ENCODE measurements at regions not wholly inside any gene's neighbourhood (a gene's known extent, or its start where the extent isn't known, plus 50 kb on each side); places are given as distances from the start of the nearest gene placed in this dataset.

- ChIA-PET CTCF (no interaction called here), POLR2A (no interaction called here)
- TF ChIP-seq FOXK2 (IDR thresholded peaks at IDR 0.05): no peak
- TF ChIP-seq FOXM1 (IDR thresholded peaks at IDR 0.05; ENCODE audit: borderline replicate concordance): no peak
- no peak for TF ChIP-seq BHLHE40 (IDR thresholded peaks at IDR 0.05; ENCODE audit: borderline replicate concordance)
- no peak for TF ChIP-seq SP1 (IDR thresholded peaks at IDR 0.05)
- no peak for TF ChIP-seq SUZ12 (IDR thresholded peaks at IDR 0.05)
- TF ChIP-seq ZNF384 (IDR thresholded peaks at IDR 0.05): no peak
- no peak for TF ChIP-seq L3MBTL2 (conservative IDR thresholded peaks at IDR 0.05)
- TF ChIP-seq FOXA1 (IDR thresholded peaks at IDR 0.05): no peak
- no peak for TF ChIP-seq PKNOX1 (IDR thresholded peaks at IDR 0.05)
- no peak for TF ChIP-seq TARDBP (IDR thresholded peaks at IDR 0.05)
- no peak for TF ChIP-seq NFRKB (IDR thresholded peaks at IDR 0.05)
- TF ChIP-seq LEF1 (IDR thresholded peaks at IDR 0.05; ENCODE audit: borderline replicate concordance): no peak
- no peak for TF ChIP-seq ELF4 (IDR thresholded peaks at IDR 0.05)
- TF ChIP-seq HDGF (IDR thresholded peaks at IDR 0.05; ENCODE audit: borderline replicate concordance): no peak
- TF ChIP-seq CTBP1 (IDR thresholded peaks at IDR 0.05; ENCODE audit: borderline replicate concordance): no peak
- TF ChIP-seq ARNT (IDR thresholded peaks at IDR 0.05): no peak
- no peak for DNase-seq (ENCODE audit: extremely low spot score)
Measured at GRCh38 chr1:30437059-30437576, 286.3 kb downstream of the MATN1 start.

- no peak for DNase-seq (ENCODE audit: extremely low spot score)
- TF ChIP-seq CTBP1 (IDR thresholded peaks at IDR 0.05; ENCODE audit: borderline replicate concordance) (no peak), PKNOX1 (IDR thresholded peaks at IDR 0.05) (no peak), FOXK2 (IDR thresholded peaks at IDR 0.05) (no peak), FOXA1 (IDR thresholded peaks at IDR 0.05) (no peak), BHLHE40 (IDR thresholded peaks at IDR 0.05; ENCODE audit: borderline replicate concordance) (no peak), L3MBTL2 (conservative IDR thresholded peaks at IDR 0.05) (no peak), SP1 (IDR thresholded peaks at IDR 0.05) (no peak), LEF1 (IDR thresholded peaks at IDR 0.05; ENCODE audit: borderline replicate concordance) (no peak), ELF4 (IDR thresholded peaks at IDR 0.05) (no peak), SUZ12 (IDR thresholded peaks at IDR 0.05) (no peak), ZNF384 (IDR thresholded peaks at IDR 0.05) (no peak)
- CTCF ChIA-PET: no interaction called here
- POLR2A ChIA-PET: no interaction called here
Measured at GRCh38 chr1:30427545-30427944, 295.8 kb downstream of the MATN1 start.

- ChIA-PET POLR2A (no interaction called here), CTCF (no interaction called here)
- no peak for DNase-seq (ENCODE audit: extremely low spot score)
- TF ChIP-seq TARDBP (IDR thresholded peaks at IDR 0.05): no peak
- no peak for TF ChIP-seq FOXM1 (IDR thresholded peaks at IDR 0.05; ENCODE audit: borderline replicate concordance)
- no peak for TF ChIP-seq CTBP1 (IDR thresholded peaks at IDR 0.05; ENCODE audit: borderline replicate concordance)
- no peak for TF ChIP-seq HDGF (IDR thresholded peaks at IDR 0.05; ENCODE audit: borderline replicate concordance)
- TF ChIP-seq SUZ12 (IDR thresholded peaks at IDR 0.05): no peak
- no peak for TF ChIP-seq LEF1 (IDR thresholded peaks at IDR 0.05; ENCODE audit: borderline replicate concordance)
- no peak for TF ChIP-seq FOXA1 (IDR thresholded peaks at IDR 0.05)
- no peak for TF ChIP-seq PKNOX1 (IDR thresholded peaks at IDR 0.05)
- no peak for TF ChIP-seq SP1 (IDR thresholded peaks at IDR 0.05)
- no peak for TF ChIP-seq ZNF384 (IDR thresholded peaks at IDR 0.05)
- TF ChIP-seq L3MBTL2 (conservative IDR thresholded peaks at IDR 0.05): no peak
- TF ChIP-seq ARNT (IDR thresholded peaks at IDR 0.05): no peak
- TF ChIP-seq FOXK2 (IDR thresholded peaks at IDR 0.05): no peak
- no peak for TF ChIP-seq NFRKB (IDR thresholded peaks at IDR 0.05)
- TF ChIP-seq BHLHE40 (IDR thresholded peaks at IDR 0.05; ENCODE audit: borderline replicate concordance): no peak
- TF ChIP-seq ELF4 (IDR thresholded peaks at IDR 0.05): no peak
Measured at GRCh38 chr1:30425046-30425445, 298.3 kb downstream of the MATN1 start.

- TF ChIP-seq BHLHE40 (IDR thresholded peaks at IDR 0.05; ENCODE audit: borderline replicate concordance): no peak
- TF ChIP-seq ELF4 (IDR thresholded peaks at IDR 0.05): no peak
- TF ChIP-seq FOXM1 (IDR thresholded peaks at IDR 0.05; ENCODE audit: borderline replicate concordance): no peak
- TF ChIP-seq L3MBTL2 (conservative IDR thresholded peaks at IDR 0.05): no peak
- TF ChIP-seq HDGF (IDR thresholded peaks at IDR 0.05; ENCODE audit: borderline replicate concordance): no peak
- TF ChIP-seq SUZ12 (IDR thresholded peaks at IDR 0.05): no peak
- TF ChIP-seq SP1 (IDR thresholded peaks at IDR 0.05): no peak
- no peak for TF ChIP-seq ZNF384 (IDR thresholded peaks at IDR 0.05)
- TF ChIP-seq ARNT (IDR thresholded peaks at IDR 0.05): no peak
- no peak for TF ChIP-seq LEF1 (IDR thresholded peaks at IDR 0.05; ENCODE audit: borderline replicate concordance)
- no peak for TF ChIP-seq TARDBP (IDR thresholded peaks at IDR 0.05)
- no peak for TF ChIP-seq FOXK2 (IDR thresholded peaks at IDR 0.05)
- TF ChIP-seq FOXA1 (IDR thresholded peaks at IDR 0.05): no peak
- no peak for TF ChIP-seq PKNOX1 (IDR thresholded peaks at IDR 0.05)
- TF ChIP-seq CTBP1 (IDR thresholded peaks at IDR 0.05; ENCODE audit: borderline replicate concordance): no peak
- no peak for TF ChIP-seq NFRKB (IDR thresholded peaks at IDR 0.05)
- POLR2A ChIA-PET: no interaction called here
- CTCF ChIA-PET: no interaction called here
- no peak for DNase-seq (ENCODE audit: extremely low spot score)
Measured at GRCh38 chr1:30423570-30423969, 299.8 kb downstream of the MATN1 start.

GRCh38 chr1:30422251-30422650, 301.1 kb downstream of the MATN1 start:
- CTCF ChIA-PET: no interaction called here
- no peak for TF ChIP-seq L3MBTL2 (conservative IDR thresholded peaks at IDR 0.05)
- no peak for TF ChIP-seq CTBP1 (IDR thresholded peaks at IDR 0.05; ENCODE audit: borderline replicate concordance)
- TF ChIP-seq ZNF384 (IDR thresholded peaks at IDR 0.05): no peak
- no peak for TF ChIP-seq ELF4 (IDR thresholded peaks at IDR 0.05)
- TF ChIP-seq FOXA1 (IDR thresholded peaks at IDR 0.05): no peak
- no peak for TF ChIP-seq NFRKB (IDR thresholded peaks at IDR 0.05)
- no peak for DNase-seq (ENCODE audit: extremely low spot score)
- POLR2A ChIA-PET: no interaction called here
